H1 (cell line): ENCODE measurements at regions not wholly inside any gene's neighbourhood (a gene's known extent, or its start where the extent isn't known, plus 50 kb on each side); places are given as distances from the start of the nearest gene placed in this dataset.

Experiments
- CTCF ChIA-PET: fragments of 300-600 bp; sonication (Branson Sonifier 250); formaldehyde crosslinking; loops from one replicate; lab custom pipeline; 2021; ENCODE audit not compliant: partially characterized antibody; lab: Charles Lee
- POLR2A ChIA-PET: fragments of 300-600 bp; sonication (Branson Sonifier 250); formaldehyde crosslinking; loops from one replicate; lab custom pipeline; 2021; ENCODE audit warnings: inconsistent platforms; ENCODE audit not compliant: partially characterized antibody; lab: Charles Lee
- DNase-seq, 2 experiments: peaks; one replicate each; pipeline versions ENCODE4 v3.0.0 to v3.0.0-alpha.2; 2010 to 2022; ENCODE audit warnings: low spot score in 2 of 2, low read depth in 1 of 2, mixed read lengths in 1 of 2
- FAIRE-seq: peaks from 2 replicates; lab custom pipeline; 2011; peaks lifted over from hg19 to GRCh38; lab: Jason Lieb, UNC
- H2AFZ ChIP-seq: 2 replicates; pipeline ENCODE4 v1.8.1; 2012; ENCODE audit warnings: low read length, inconsistent platforms
- H2AK5ac ChIP-seq: 2 replicates; pipeline ENCODE4 v1.6.1; 2013; ENCODE audit warnings: low read depth, low read length
- H2BK120ac ChIP-seq: replicated peaks from 2 replicates; pipeline ENCODE3; 2013; ENCODE audit warnings: low read depth, low read length, inconsistent platforms
- H2BK12ac ChIP-seq: 2 replicates; pipeline ENCODE4 v1.6.1; 2013; ENCODE audit warnings: low read depth, low read length
- H2BK15ac ChIP-seq: 2 replicates; pipeline ENCODE4 v1.6.1; 2013; ENCODE audit warnings: low read length
- H2BK20ac ChIP-seq: 2 replicates; pipeline ENCODE4 v1.6.1; 2013; ENCODE audit warnings: low read length
- H2BK5ac ChIP-seq: 2 replicates; pipeline ENCODE4 v1.6.1; 2013; ENCODE audit warnings: low read depth, low read length
- H3K14ac ChIP-seq: 2 replicates; pipeline ENCODE4 v1.6.1; 2013; ENCODE audit warnings: inconsistent platforms; ENCODE audit not compliant: insufficient read length
- H3K18ac ChIP-seq: 2 replicates; pipeline ENCODE4 v1.6.1; 2013; ENCODE audit warnings: low read length; ENCODE audit errors: extremely low read depth
- H3K23ac ChIP-seq: 2 replicates; pipeline ENCODE4 v1.6.1; 2013; ENCODE audit warnings: inconsistent platforms; ENCODE audit not compliant: insufficient read length
- H3K23me2 ChIP-seq: 2 replicates; pipeline ENCODE4 v1.6.1; 2013; ENCODE audit warnings: low read depth, low read length
- H3K27ac ChIP-seq: 2 replicates; pipeline ENCODE4 v1.6.1; 2011; ENCODE audit warnings: low read depth, low read length, inconsistent platforms
- H3K27me3 ChIP-seq, 4 experiments: replicated peaks in 1 of 4; 1 replicate in 1 of 4; 2 replicates in 3 of 4; pipeline versions ENCODE4 v1.6.1 to v1.8.1; 2011 to 2013; ENCODE audit warnings: low read length in 3 of 4, mild to moderate bottlenecking in 3 of 4, inconsistent platforms in 2 of 4, mixed read lengths in 2 of 4, moderate library complexity in 1 of 4; ENCODE audit not compliant: control insufficient read depth in 3 of 4, insufficient read depth in 3 of 4; ENCODE audit errors: extremely low read depth in 1 of 4
- H3K36me3 ChIP-seq, 4 experiments: 2 replicates each; pipeline versions ENCODE4 v1.6.1 to v1.8.1; 2011 to 2013; ENCODE audit warnings: mild to moderate bottlenecking in 4 of 4, low read length in 3 of 4, moderate library complexity in 2 of 4, control low read depth in 1 of 4, inconsistent platforms in 1 of 4; ENCODE audit not compliant: insufficient read depth in 4 of 4, control insufficient read depth in 2 of 4
- H3K4ac ChIP-seq: replicated peaks from 2 replicates; pipeline ENCODE3; 2013; ENCODE audit warnings: low read length, low read depth, mixed read lengths, inconsistent platforms; ENCODE audit not compliant: insufficient read length
- H3K4me1 ChIP-seq, 4 experiments: replicated peaks in 1 of 4; 1 replicate in 1 of 4; 2 replicates in 3 of 4; pipeline versions ENCODE4 v1.6.1 to v1.8.1; 2011 to 2013; ENCODE audit warnings: low read length in 3 of 4, inconsistent platforms in 2 of 4, mixed read lengths in 1 of 4; ENCODE audit not compliant: insufficient read depth in 4 of 4, control insufficient read depth in 3 of 4
- H3K4me2 ChIP-seq, 2 experiments: 2 replicates each; pipeline versions ENCODE4 v1.6.1 to v1.8.1; 2011 to 2013; ENCODE audit warnings: low read depth in 2 of 2, low read length in 2 of 2, control low read depth in 1 of 2, inconsistent platforms in 1 of 2, mild to moderate bottlenecking in 1 of 2; ENCODE audit not compliant: insufficient read depth in 1 of 2
- H3K4me3 ChIP-seq, 4 experiments: fragments of 200-600, 300-600 bp in 1 of 4; sonication (generic), shearing (Covaris generic), sonication (Bioruptor Twin) in 1 of 4; 2 replicates each; pipeline versions ENCODE4 v1.5.1 to v1.8.1; 2011 to 2016; ENCODE audit warnings: low read length in 4 of 4, low read depth in 3 of 4, control low read depth in 2 of 4, inconsistent platforms in 2 of 4, mild to moderate bottlenecking in 2 of 4, mixed read lengths in 1 of 4, moderate library complexity in 1 of 4; ENCODE audit not compliant: insufficient read depth in 2 of 4; ENCODE audit errors: extremely low read depth in 1 of 4
- H3K56ac ChIP-seq: replicated peaks from 2 replicates; pipeline ENCODE3; 2013; ENCODE audit warnings: low read depth, mild to moderate bottlenecking, mixed read lengths, low read length, inconsistent platforms; ENCODE audit not compliant: insufficient read length
- H3K79me1 ChIP-seq: 2 replicates; pipeline ENCODE4 v1.6.1; 2013; ENCODE audit warnings: low read depth, low read length, control low read depth
- H3K79me2 ChIP-seq, 2 experiments: 2 replicates each; pipeline versions ENCODE4 v1.6.1 to v1.8.1; 2012 to 2013; ENCODE audit warnings: low read length in 2 of 2, mild to moderate bottlenecking in 2 of 2, inconsistent platforms in 1 of 2; ENCODE audit not compliant: insufficient read depth in 2 of 2, control insufficient read depth in 1 of 2
- H3K9ac ChIP-seq, 4 experiments: replicated peaks in 1 of 4; 1 replicate in 1 of 4; 2 replicates in 3 of 4; pipeline versions ENCODE4 v1.6.1 to v1.8.1; 2011 to 2013; ENCODE audit warnings: low read depth in 3 of 4, low read length in 3 of 4, control low read depth in 2 of 4, mild to moderate bottlenecking in 2 of 4, moderate library complexity in 2 of 4, inconsistent platforms in 1 of 4; ENCODE audit errors: extremely low read depth in 1 of 4
- H3K9me3 ChIP-seq, 2 experiments: 2 replicates each; pipeline versions ENCODE4 v1.6.1 to v1.8.1; 2012 to 2013; ENCODE audit warnings: mild to moderate bottlenecking in 2 of 2, moderate library complexity in 2 of 2, control low read depth in 1 of 2, inconsistent platforms in 1 of 2, low read depth in 1 of 2, low read length in 1 of 2, mixed read lengths in 1 of 2; ENCODE audit not compliant: insufficient read depth in 2 of 2
- H4K20me1 ChIP-seq, 2 experiments: replicated peaks in 1 of 2; 2 replicates each; pipeline versions ENCODE3 to v1.8.1; 2011 to 2013; ENCODE audit warnings: inconsistent platforms in 2 of 2, low read length in 2 of 2, mild to moderate bottlenecking in 1 of 2; ENCODE audit not compliant: insufficient read depth in 2 of 2, control insufficient read depth in 1 of 2
- H4K5ac ChIP-seq: 2 replicates; pipeline ENCODE4 v1.6.1; 2013; ENCODE audit warnings: low read length, low read depth, mixed read lengths, inconsistent platforms; ENCODE audit not compliant: insufficient read length
- H4K8ac ChIP-seq: 2 replicates; pipeline ENCODE4 v1.8.0; 2013; ENCODE audit warnings: mild to moderate bottlenecking, moderate library complexity, low read length, inconsistent platforms; ENCODE audit not compliant: insufficient read depth; ENCODE audit errors: extremely low read depth
- H4K91ac ChIP-seq: replicated peaks from 2 replicates; pipeline ENCODE3; 2013; ENCODE audit warnings: low read length, mixed read lengths, inconsistent platforms; ENCODE audit not compliant: insufficient read length
- CHD2 ChIP-seq: IDR thresholded peaks from 2 replicates; pipeline ENCODE4 v1.6.1; 2012; ENCODE audit warnings: low read length, improper control_type of control experiment
- CREB1 ChIP-seq: IDR thresholded peaks from 2 replicates; pipeline ENCODE4 v1.6.1; 2012; ENCODE audit warnings: inconsistent platforms
- GABPA ChIP-seq: IDR thresholded peaks from 2 replicates; pipeline ENCODE4 v1.6.1; 2011; ENCODE audit warnings: mild to moderate bottlenecking, low read length, moderate library complexity, borderline replicate concordance; ENCODE audit not compliant: insufficient read depth
- JUND ChIP-seq: IDR thresholded peaks from 2 replicates; pipeline ENCODE4 v1.6.1; 2011; ENCODE audit warnings: mild to moderate bottlenecking, improper control_type of control experiment, low read length
- KDM1A ChIP-seq: fragments of 200-600, 300-600 bp; sonication (generic); IDR thresholded peaks from 2 replicates; pipeline ENCODE4 v1.7.1; 2016; ENCODE audit warnings: mild to moderate bottlenecking, low read length, borderline replicate concordance
- RFX5 ChIP-seq: IDR thresholded peaks from 2 replicates; pipeline ENCODE4 v1.6.1; 2011; ENCODE audit warnings: low read depth, low read length, improper control_type of control experiment, borderline replicate concordance
- WGBS, 2 experiments: shearing (Covaris generic) in 1 of 2; methylation state at CpG; one replicate each; pipeline versions ENCODE4 v1.1.6 to v1.1.7; 2013 to 2015; ENCODE audit warnings: low lambda C conversion rate in 2 of 2, mixed read lengths in 2 of 2, inconsistent platforms in 1 of 2, low coverage in 1 of 2, missing lambda C conversion rate in 1 of 2; ENCODE audit not compliant: insufficient replicate concordance in 2 of 2, insufficient coverage in 1 of 2, insufficient read length in 1 of 2; ENCODE audit errors: extremely low coverage in 1 of 2, missing lambda C conversion rate in 1 of 2; 5-methylcytosine and 5-hydroxymethylcytosine counted together
- TF ChIP-seq, protein P1 (sequence below): IDR thresholded peaks from 2 replicates; pipeline ENCODE4 v1.6.1; 2011; ENCODE audit warnings: low read depth, mild to moderate bottlenecking, low read length; ENCODE audit not compliant: insufficient read depth
- TF ChIP-seq, protein P2 (sequence below): IDR thresholded peaks from 2 replicates; pipeline ENCODE4 v1.6.1; 2011; ENCODE audit warnings: low read length, improper control_type of control experiment

DNA sequence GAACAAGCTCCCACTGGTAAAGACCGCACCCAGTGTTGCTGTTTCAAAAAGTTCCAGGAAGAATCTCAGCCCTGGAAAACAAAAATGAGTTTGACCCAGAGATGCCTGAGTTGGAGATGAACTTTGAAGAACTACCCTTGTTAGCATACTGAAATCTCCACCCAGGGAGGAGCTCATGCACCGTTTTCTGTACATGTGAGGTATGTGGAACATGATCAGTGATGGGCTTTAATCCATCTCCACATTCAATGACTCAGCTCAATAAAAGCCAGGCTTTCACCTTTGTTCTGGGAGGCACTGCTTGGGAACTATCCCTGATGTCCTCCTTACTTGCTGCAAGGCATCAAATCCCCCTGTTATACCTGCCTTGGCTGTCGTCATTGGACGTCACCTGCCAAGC lies 279.9 kb downstream of the UQCRFS1 start:
- Histone ChIP-seq H2BK12ac (no peak overlapping the region), H2AK5ac (no peak overlapping the region), H3K4me1 (no peaks in the 10 kb centered on the region), H3K36me3 (no peaks in the 10 kb centered on the region), H2BK15ac (no peak overlapping the region), H3K27ac (no peak overlapping the region), H4K8ac (no peak overlapping the region)
- TF ChIP-seq CHD2 (no peak), JUND (no peak), RFX5 (no peak), CREB1 (no peak), GABPA (no peak), KDM1A (no peak)
- TF ChIP-seq, protein P1, sequence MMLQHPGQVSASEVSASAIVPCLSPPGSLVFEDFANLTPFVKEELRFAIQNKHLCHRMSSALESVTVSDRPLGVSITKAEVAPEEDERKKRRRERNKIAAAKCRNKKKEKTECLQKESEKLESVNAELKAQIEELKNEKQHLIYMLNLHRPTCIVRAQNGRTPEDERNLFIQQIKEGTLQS = no peak
- TF ChIP-seq, protein P2, sequence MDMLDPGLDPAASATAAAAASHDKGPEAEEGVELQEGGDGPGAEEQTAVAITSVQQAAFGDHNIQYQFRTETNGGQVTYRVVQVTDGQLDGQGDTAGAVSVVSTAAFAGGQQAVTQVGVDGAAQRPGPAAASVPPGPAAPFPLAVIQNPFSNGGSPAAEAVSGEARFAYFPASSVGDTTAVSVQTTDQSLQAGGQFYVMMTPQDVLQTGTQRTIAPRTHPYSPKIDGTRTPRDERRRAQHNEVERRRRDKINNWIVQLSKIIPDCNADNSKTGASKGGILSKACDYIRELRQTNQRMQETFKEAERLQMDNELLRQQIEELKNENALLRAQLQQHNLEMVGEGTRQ = no peak
- TF ChIP-seq, all 59 proteins: peak for 0
- no peak overlapping the region for H2BK5ac ChIP-seq
- no peak overlapping the region for H4K5ac ChIP-seq
- no peak overlapping the region for H3K4me2 ChIP-seq
- H3K23me2 ChIP-seq = no peaks in the 10 kb centered on the region
- no peak overlapping the region for H3K23ac ChIP-seq
- no peak overlapping the region for H3K56ac ChIP-seq
- H2AFZ ChIP-seq = no peak overlapping the region
- no peaks in the 10 kb centered on the region for H3K79me2 ChIP-seq
- FAIRE-seq (no peak), DNase-seq (no peak)
- no peak overlapping the region for H3K14ac ChIP-seq
- ChIA-PET CTCF (interaction anchor here (0.6 to 3.3 kb wide), 3 partner anchors 11 to 148 kb away, joined by 3 to 14 read pairs (median 3); no protein-coding TSS in a partner anchor), POLR2A (no interaction called here)
- H2BK20ac ChIP-seq = no peak overlapping the region
- H3K9me3 ChIP-seq = no peaks in the 10 kb centered on the region
- H3K9ac ChIP-seq = no peak overlapping the region
- WGBS, 2 experiments = 94% methylated on average over 4 of the region's 4 CpGs; no CpG with 5 or more reads in 1 of the 2 experiments
- H4K91ac ChIP-seq = no peak overlapping the region
- H3K18ac ChIP-seq = no peak overlapping the region
- no peak overlapping the region for H2BK120ac ChIP-seq
- H4K20me1 ChIP-seq = no peaks in the 10 kb centered on the region
- no peaks in the 10 kb centered on the region for H3K79me1 ChIP-seq
- H3K4me3 ChIP-seq = no peak overlapping the region
- no peaks in the 10 kb centered on the region for H3K27me3 ChIP-seq
- H3K4ac ChIP-seq = no peak overlapping the region
